ENCODE measurements at regions not wholly inside any gene's neighbourhood (a gene's known extent, or its start where the extent isn't known, plus 50 kb on each side); places are given as distances from the start of the nearest gene placed in this dataset.

DNA sequence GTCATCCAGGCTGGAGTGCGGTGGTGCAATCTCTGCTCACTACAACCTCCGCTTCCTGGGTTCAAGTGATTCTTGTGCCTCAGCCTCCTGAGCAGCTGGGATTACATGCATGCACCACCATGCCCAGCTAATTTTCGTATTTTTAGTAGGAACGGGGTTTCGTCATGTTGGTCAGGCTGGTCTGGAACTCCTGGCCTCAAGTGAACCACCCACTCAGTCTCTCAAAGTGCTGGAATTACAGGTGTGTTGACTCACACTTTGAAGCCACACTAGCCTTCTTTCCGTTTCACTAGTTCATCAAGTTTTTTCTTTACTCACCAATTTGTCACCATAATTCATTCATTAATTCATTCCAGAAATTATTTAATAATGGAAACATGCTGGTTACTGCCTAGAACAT, 298.4 kb upstream of the MTNR1B start:
- DNase-seq = no peak

DNA sequence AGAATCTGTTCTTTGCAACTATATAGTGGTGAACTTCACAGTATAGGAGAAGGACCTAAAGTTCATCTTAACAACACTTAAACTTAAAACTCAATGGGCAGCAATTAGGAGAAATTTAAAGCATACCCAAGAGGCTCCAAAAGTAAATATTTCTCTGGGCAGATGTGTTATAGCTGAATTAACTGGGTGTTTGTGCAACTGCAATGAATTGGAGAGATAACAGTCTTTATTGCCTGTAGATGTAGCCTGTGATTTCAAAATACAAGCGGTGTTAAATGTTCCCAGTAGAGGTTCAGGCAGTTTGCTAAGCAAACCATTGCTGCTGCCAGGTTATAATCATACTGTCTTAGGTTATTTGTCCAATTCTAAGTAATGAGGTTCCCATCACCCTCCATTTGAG, 294.1 kb upstream of the MTNR1B start:
- DNase-seq = no peak

DNA sequence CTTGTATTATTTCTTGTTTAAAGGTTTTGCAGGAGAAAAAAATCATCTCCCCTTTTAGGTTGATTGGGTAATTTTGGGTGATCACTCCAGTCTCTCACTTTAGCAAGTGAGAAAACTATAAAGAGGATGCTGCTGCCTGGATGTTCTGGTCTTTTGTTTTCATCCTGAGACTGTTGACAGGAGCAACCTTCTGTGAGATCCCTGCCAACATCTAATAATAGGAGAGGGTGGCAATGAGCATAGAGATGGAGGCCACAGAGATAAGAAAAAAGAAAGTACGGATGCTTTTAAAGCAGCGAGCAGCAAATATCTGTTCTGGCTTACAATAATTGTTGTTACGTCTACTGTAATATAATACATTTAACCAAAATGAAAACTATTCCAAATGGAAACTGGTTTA, 293.6 kb upstream of the MTNR1B start:
- no peak for DNase-seq

DNA sequence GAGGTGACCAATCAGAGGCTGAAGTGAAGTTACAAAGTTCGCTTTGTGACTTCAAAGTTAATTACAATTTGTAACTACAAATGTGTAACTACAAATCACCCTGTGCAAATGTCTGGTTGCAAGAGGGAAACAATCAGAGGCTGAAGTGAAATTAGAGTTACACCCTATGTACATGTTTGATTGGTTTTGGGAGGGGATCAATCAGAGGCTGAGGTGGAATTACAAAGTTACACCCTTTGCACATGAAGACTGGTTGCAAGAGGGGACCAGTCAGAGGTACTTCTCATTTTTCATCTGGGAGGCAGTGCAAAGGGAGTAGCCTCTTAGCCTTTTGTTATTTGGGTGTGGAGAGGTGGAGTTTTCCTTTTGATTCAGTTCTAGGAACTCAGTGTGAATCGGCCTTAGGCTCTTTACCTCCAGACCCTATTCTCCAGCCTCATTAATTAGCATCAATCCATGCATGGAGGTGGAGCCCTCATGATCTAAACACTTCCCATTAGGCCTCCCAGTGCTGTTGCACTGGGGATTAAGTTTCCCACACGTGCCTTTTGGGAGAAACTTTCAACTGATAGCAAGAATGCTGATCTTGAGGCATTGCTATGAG, 291.3 kb upstream of the MTNR1B start:
- DNase-seq = no peak

DNA sequence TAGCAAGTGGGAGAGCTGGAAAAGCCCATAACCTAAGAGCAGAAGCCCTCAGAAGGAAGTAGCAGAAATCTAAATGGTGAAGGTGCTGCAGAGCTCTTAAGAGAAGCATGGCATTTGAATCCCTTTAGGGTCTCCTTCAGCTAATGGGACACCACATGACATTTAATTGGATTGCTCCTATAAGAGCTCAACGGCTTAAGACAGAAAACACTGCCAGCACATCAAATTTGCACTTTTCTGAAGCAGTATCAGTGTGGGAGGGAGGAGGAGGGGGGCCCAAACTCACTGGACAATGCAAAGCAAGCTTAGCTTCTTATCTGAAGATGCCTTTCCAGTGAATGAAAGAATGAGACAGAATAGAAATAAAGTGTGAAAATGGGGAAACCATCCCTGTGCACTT, 287.9 kb upstream of the MTNR1B start:
- no peak for DNase-seq

DNA sequence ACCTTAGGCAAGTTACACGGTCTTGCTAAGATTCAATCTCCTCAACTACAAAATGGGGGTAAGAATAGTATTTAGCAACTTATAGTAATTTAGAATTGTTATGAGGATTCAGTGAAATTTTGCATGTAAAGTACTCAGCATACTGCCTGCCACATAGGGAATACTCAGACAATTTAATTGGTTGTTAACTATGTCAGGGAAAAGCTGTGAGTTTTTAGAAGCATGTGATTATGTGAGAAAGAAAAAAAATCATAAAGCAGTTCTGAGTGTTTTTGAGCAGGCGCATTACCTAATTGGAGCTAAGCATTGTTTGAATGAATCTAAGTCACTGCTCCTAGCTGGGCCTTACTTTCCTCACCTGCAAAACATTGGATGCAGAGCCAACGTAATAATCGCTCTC, 287.3 kb upstream of the MTNR1B start:
- no peak for DNase-seq

DNA sequence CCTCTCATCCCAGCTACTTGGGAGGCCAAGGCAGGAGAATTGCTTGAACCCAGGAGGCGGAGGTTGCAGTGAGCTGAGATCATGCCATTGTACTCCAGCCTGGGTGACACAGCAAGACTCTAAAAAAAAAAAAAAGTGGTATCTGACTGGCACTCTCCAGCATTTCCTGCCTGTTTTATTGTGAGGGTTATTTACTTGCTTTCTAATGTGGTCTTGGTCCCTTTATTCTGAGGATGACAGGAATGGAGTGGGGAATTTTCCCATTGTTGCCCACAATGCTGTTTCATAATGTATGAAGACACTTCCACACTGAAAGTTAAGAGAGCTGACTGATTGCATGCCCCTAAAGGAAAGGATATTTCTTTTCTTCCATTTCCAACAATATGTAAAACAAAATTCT, 286.5 kb upstream of the MTNR1B start:
- DNase-seq = no peak

DNA sequence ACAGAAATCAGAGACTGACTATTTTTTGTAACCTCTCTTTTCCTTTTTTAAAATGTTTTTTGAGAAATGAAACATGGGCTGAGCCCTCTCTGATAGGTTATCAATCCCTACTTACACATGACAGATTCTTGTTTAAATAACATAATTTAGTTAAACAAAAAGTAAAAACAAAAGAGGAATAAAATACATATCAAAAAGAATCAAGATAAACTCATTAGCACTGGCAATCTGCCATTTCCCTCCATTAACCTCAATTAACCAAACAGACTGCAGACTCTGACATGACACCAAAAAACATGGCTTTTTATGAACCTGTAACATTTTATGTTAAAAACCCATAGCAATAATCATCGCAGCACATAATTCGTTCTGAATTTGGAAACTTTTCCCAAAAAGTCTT, 284.4 kb upstream of the MTNR1B start:
- no peak for DNase-seq

DNA sequence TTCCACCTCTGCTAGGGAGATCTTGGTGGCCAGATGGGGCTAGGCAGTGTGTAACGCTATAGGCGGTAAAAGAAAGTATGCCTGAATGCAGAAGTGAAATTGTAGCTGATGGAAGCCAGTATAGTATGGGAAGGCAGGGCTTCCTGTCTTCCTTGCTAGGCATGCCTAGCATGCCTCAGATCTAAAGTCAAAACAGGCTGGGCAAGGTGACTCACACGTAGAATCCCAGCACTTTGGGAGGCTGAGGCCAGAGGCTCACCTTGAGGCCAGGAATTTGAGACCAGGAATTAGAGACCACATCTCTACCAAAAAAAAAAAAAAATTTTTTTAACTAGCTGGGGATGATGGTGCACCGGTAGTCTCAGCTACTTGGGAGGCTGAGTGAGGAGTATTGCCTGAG, 281.7 kb upstream of the MTNR1B start:
- no peak for DNase-seq

DNA sequence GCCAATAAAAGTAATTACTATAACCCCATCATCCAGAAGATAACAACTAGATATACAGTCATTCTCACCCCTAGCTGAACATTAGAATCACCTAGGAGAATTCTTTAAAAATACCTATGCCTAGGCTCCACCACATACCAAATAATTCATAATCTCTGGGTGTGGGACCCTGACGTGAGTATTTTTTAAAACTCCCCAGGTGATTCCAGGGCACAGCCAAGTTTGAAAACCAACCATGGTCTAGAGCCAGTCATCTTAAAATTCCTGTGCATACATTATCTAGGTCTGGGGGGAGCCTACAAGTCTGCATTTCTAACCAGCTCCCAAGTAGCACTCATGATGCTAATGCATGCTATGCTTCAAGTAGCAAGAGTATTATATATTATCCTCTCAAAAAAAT, 281.0 kb upstream of the MTNR1B start:
- DNase-seq = no peak

DNA sequence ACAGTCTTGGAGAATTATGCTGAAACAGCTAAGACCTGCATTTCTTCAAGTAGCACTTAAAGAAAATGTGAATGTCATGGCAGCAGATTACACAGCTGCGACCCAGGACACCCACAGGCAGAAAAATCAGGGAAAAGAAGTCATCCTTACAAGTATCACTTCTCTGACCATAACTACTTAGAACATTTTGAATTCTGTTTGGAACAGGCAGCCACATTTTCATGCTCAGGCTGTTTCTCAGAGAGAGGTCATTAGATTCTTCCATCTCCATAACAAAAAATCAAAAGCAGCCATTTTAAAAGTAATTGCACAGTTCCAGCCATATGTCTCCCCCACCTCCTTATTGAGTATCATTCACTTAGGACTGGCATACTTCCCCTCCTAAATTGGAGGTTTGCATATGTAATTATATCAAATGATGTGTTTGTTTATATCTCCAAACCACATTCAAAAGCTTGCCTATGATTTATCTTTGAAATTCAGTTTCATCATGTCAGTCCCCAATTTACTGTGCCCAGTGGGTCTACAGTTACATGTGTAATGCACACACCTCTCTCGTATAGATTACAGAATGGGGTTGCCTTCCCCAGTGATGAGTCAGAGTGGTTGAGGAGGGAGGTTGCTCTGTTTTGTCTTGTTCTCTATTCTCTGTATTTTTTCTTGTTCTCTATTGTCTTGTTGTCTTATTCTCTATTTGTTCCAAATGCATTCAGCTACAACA, 276.5 kb upstream of the MTNR1B start:
- no peak for DNase-seq

DNA sequence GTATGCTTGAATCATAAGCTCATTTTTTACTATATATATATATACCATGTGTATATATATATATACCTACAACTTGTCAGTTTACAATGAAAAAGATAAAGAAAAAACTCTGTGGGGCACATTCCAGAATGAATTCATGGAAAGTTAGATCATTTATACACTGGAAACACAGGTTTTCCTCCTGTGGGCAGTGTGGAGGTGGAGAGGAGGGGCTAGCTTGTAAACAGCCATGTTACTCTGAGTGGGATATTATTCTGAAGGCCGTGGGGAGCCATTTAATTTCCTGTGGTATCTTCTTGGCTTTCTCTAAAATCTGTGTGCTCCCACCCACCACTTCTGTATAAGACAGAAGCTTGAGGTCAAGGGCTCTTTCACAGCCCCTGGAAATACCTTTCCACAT, 273.4 kb upstream of the MTNR1B start:
- no peak for DNase-seq

DNA sequence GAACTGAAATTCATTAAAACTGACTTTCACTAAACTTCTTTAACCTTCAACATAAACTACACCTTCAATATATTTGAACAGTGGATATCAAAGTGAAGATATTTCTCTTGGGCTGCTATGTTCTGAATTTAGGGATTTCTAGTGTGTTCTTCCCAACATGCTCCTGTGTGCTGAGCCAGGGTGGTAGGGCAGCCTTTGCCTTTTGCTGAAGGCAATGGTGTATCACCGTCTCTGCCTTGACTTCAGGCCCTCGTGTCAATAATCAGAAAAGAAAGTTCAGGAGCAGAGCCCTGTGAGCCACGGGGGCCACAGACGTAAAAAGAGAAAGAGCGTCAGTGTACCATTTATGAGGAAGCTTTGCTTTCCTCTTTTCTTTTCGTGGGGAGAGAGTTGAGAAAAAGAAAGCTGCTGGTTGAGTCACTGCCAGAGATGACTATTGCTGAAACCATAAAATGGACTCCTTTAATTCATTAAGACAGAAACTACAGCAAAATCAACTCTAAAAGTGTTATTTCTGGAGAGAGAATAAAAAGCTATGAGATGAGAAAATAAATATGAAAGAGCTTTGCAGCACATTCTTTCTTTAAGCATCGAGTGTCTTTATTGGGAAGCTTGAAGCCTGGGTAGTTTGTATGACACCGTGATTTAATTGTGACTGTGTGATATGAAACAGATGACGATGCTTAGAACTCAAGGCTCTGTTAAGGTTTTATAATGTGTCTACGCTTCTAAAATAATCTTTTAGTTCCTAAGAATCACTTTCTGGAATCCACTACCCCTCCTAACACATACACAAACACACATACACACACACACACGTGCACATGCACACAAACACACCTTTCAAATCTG, 271.8 kb upstream of the MTNR1B start:
- DNase-seq = no peak

DNA sequence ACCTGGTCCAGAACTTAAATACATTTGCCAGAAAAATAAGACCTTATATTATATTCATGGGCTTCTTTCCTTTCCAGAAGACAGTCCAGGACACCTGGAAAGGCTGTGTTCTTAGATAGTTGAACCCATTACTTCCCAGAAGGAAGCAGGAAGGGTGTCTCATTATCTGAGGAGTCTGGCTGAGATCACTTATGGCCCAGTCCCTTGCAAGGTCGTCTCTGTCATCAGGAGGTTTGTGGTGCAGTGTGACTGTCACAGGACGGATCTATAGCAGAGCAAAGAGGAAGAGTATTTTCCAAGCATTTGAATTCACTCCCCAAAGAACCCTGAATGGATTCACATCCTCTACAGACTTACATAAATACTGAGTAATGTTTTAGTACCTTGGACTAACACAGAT, 270.7 kb upstream of the MTNR1B start:
- DNase-seq = no peak

DNA sequence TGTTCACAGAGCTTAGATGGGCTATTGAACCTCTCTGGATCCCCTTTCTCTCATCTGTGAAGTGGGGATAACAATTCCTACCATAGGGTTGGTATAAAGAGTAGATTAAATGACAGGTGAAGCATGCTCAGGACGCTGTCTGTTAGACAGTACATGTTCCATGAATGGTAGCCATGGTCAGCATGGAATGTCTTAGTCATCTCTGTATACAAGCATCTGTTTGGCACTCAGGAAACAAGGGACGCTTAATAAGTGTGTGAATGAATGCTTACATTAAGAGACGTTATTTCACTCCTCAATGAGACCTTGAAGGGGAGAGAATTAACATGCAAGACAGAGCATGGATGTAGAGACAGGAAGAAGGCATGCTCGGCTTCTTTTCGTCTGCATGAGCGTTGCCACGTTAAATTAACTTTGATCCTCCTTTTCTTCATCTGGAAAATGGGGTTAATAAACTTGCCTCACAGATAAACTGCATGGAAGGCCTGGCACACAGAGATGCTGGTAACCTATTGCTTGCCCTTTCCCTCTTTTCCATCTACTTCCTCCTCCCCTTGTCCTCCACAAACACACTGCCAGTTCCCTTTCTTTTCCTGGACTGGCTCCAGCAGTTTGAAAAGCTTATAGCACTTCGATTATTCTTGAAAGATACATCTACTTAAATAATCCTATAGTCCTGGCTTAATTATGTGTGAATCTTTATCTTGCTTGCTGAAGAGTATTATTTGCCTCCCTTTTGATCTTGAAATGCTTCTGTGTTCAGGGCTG, 267.2 kb upstream of the MTNR1B start:
- no peak for DNase-seq

DNA sequence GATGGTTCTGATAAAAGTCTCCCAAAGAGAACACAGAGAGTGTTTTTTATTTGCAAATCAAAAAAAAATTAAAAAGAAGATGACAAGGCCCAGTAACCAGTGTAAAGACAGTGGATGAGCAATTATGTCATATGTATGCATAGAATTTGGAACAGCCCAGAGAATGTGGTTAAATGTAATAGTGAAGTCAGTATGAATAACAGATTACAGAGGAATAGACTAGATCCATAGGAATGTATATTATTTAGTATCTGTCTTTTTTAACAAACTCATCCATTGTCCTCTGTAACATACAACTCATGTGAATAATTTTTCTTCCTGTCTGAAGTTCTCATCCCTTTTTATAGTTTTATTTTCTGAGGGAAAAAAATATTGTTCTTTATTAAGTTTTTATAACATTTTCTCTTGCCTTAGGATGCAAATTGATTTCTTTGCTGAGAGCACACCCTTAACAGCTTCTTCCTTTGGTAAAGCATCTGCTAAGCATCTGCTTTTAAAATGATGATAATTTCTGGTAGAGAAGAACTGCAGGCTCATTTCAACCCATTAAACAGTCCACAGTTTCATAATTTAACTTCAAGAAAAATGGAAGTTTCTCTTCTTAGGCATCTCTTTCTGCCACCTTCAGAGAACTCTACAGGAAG, 266.5 kb upstream of the MTNR1B start:
- DNase-seq = no peak

DNA sequence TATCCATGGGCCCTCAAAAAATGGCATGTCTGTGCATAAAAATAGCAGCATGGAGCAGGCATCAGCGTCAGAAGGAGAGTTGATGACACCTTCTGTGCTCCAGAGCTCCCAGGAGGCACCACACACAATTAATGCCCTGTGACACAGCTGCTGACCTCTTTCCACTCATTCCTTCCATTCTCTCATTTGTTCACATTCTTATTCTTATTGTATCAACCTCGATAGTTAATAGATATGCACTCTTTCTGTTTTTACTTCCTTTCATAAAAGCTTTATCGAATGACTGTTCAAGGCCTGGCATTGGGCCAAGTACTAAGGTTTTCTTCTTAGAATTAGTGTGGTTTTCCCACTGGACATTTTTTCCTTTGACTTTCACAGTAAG, 266.0 kb upstream of the MTNR1B start:
- DNase-seq = no peak

DNA sequence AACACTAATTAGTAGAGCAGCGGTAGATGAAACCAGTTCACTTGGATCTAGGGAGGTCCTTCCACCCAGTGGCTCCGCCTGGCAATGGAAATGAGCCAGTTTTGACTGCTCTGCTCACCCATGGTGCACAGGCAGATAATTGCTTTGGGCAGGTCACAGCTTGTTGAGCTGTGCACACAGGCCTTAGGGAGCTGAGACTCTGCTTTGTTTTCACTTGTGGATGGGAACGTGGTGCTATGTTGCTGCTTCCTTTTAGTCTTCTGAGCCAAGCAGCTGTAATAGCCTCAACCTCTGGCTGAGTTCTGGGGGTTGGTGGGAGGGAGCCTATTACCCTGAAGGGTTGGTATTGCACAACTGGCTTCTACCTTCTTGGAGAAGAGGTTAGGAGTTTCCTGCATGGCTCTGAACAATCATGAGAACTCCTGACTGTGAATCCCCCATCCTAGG, 262.3 kb upstream of the MTNR1B start:
- no peak for DNase-seq

DNA sequence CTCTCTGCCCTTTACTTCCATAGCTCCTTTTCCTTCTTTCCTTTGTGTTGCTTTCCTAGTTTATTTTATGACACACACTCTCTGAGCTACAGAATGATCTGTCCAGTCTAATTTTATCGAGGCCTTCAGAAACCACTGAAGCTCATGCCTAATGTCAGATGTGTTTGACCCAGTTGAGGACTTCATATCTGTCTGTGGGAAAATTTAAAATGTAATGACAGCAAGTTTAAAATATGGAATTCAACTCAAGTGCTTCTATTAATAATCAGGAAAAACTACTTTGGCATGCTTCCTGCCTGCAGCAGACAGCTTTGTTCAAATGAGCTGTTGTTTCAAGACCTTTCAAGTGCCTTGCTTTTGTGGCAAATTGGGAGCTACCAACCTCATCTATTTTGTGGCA, 261.8 kb upstream of the MTNR1B start:
- DNase-seq = no peak

DNA sequence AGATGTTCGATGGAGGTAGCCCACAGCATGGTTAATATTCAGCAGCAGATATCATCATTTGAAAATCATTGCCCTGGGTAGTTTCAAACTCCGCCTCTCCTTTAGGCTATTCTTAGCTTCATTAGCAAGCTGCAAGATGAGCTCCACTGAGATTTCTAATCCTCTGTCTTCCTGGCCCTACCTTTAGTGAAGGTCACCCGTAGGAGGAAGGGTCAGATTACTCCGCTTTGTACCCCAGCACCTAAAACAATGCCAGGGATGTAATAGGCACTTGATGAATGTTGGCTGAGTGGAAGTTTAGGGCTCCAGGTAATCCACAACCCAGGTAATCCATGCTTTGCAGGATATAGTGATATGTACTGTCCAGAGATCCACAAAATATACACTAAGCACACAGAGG, 260.1 kb upstream of the MTNR1B start:
- DNase-seq = no peak

DNA sequence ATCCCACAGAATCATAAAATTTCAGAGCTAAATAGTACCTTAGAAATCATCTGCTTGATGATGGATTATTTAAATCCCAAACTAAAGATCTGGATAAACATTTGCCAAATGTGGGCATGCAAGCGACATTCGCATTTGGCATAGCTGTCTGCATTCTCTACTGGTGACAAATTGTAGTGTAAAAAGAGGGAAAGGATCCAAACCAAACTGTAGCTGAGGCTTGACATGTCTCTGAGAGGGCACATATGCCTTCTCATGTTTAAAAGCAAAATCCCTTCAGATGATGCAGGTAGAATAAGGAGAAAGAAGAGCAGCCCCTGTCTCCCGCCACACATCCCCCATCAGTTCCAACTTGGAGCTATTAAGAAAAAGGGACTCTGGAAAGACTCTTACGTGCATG, 257.5 kb upstream of the MTNR1B start:
- no peak for DNase-seq

DNA sequence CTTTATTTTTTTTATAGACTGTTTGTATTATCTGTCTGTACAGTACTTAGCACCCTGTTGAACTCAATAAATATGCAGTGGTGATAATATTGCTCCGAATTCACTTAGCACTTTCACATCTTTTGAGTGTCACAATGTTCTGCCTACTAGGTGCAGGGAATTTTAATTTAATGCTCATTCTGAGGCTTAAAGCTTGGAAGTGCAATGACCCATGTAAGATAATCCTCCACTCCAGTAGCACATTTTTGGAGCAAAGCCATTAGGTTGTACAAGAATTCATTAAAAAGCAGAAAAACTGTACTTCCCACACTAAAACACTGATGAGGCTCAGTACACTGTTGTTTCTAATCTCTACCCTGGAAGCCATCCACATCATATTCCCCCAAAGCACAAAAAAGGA, 255.3 kb upstream of the MTNR1B start:
- no peak for DNase-seq

DNA sequence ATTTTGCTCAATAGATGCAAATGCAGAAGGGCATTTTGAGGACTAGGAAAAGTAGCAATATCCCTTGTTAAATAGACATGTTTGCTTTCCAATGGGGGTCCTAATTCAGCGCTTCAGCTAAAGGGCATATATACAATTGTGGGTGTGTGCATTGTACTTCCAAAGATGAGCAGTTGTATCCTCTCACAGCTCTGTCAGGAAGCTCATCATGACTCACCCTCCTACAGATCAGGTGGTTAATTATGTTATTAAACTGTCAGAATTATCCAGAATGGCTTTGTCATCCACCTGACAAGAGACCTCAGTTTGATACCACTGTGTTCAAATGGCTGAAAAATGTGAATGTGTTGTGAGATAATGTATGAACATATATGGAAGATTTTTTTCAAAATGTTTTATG, 252.2 kb upstream of the MTNR1B start:
- no peak for DNase-seq

Measured in CD4-positive, alpha-beta T cell treated with Interleukin-10 for 1 hour (primary cell).